GM12892 (cell line): ENCODE measurements at regions not wholly inside any gene's neighbourhood (a gene's known extent, or its start where the extent isn't known, plus 50 kb on each side); places are given as distances from the start of the nearest gene placed in this dataset.

Experiments
- DNase-seq: peaks from one replicate; pipeline ENCODE4 v3.0.0; 2011; ENCODE audit not compliant: insufficient read length
- FAIRE-seq: peaks from 2 replicates; lab custom pipeline; 2011; peaks lifted over from hg19 to GRCh38; lab: Jason Lieb, UNC
- POLR2A ChIP-seq: IDR thresholded peaks from 2 replicates; pipeline ENCODE4 v1.6.1; 2011; ENCODE audit warnings: low read depth, low read length, control low read depth
- POLR2AphosphoS5 ChIP-seq: IDR thresholded peaks from 2 replicates; pipeline ENCODE4 v1.6.1; 2011; ENCODE audit warnings: low read depth, low read length, control low read depth
- TAF1 ChIP-seq: IDR thresholded peaks from 2 replicates; pipeline ENCODE4 v1.6.1; 2011; ENCODE audit warnings: low read depth, mild to moderate bottlenecking, control low read depth, low read length, borderline replicate concordance

- DNase-seq, result no peak
- no peak for FAIRE-seq
Measured at GRCh38 chr11:110986016-110986415, 259.5 kb upstream of the POU2AF2 start.

GRCh38 chr11:110985547-110985946 is 260.0 kb upstream of the POU2AF2 start:
- TF ChIP-seq TAF1 (no peak), POLR2A (no peak), POLR2AphosphoS5 (no peak)
- FAIRE-seq (no peak), DNase-seq (no peak)

More at GRCh38 chr11:110986016-110986415, 259.5 kb upstream of the POU2AF2 start:
- no peak for TF ChIP-seq TAF1
- TF ChIP-seq POLR2A, result no peak
- no peak for TF ChIP-seq POLR2AphosphoS5

GRCh38 chr11:110984693-110985092 is 260.8 kb upstream of the POU2AF2 start:
- DNase-seq (no peak), FAIRE-seq (no peak)
- TF ChIP-seq POLR2A (no peak), TAF1 (no peak), POLR2AphosphoS5 (no peak)

GRCh38 chr11:110984147-110984546 is 261.4 kb upstream of the POU2AF2 start:
- DNase-seq (no peak), FAIRE-seq (no peak)
- no peak for TF ChIP-seq POLR2AphosphoS5
- no peak for TF ChIP-seq POLR2A
- TF ChIP-seq TAF1, result no peak

DNA sequence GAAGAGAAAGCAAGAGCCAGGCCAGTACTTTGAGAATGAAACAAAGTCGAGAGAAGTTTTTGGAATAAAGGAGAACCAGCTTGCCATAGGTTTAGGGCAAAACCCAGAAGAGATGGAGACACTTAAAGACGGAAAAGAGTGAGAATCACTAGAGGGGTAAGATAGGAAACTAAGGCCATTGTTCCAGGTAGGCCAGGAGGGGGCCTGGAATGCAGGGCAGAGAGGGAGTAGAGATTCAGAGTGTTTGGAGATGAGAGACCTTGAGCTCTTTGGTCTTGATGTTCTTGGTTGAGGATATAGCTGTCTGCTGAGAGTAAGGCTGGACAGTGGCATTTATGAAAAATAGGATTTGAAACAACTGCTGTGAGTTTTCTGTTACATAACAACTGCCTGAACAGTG is 263.3 kb upstream of the POU2AF2 start:
- TF ChIP-seq POLR2A (no peak), POLR2AphosphoS5 (no peak), TAF1 (no peak)
- DNase-seq (no peak), FAIRE-seq (no peak)

DNA sequence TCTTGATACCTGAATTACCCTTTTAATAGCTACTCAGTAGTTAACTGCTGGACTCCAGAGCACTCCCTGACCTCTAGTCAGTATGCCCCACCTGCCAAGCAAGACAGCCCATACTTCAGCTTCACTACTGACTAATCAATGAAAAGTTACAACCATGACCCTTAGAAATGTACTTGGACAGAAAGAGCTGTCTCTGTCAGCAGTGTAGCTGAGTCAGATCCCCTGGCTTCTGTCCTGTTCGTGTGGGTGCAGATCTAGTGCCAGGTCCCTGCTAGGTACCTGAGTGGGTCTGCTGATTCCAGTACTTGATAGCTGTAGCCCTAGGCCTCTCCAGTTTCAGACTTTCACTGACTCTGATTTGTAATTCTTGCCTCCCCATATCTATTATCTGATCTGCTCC is 265.8 kb upstream of the POU2AF2 start:
- FAIRE-seq, result peak; percentile 27
- no peak for TF ChIP-seq TAF1
- TF ChIP-seq POLR2A, result no peak
- no peak for TF ChIP-seq POLR2AphosphoS5
- no peak for DNase-seq

DNA sequence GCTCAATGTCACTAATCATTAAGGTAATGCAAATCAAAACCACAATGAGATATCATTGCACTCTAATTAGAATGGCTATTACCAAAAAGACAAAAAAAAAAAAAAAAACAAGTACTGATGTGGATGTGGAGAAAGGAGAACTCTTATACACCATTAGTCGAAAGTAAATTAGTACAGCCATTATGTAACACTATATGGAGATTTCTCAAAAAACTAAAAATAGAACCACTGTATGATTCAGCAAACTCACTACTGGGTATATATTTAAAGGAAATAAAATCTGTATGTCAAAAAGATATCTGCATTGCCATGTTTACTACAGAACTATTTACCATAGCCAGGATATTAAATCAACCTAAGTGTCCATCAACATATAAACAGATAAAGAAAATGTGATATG is 265.4 kb upstream of the ARHGAP20 start:
- no peak for FAIRE-seq
- DNase-seq, result no peak
- TF ChIP-seq POLR2AphosphoS5 (no peak), TAF1 (no peak), POLR2A (no peak)

DNA sequence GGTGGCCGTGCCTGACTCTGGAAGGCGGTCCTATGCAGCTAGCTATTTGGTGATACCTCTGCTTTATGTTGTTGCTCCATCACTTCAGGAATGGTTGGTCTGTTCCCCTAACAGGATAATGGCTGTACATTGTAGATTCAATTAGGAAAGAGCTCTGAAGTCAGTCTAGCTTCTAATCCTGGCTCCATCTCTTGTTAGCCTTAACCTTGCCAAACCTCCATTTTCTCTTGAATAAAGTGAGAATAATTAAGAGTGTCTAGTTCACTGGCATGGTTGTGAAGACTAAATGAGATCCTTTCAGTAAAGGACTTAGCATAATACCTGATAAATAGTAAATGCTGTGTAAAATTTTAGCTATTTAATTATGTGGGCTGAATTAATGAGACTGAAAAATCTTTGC is 262.5 kb upstream of the ARHGAP20 start:
- DNase-seq, result no peak
- no peak for FAIRE-seq
- TF ChIP-seq POLR2AphosphoS5, result no peak
- TF ChIP-seq POLR2A, result no peak
- no peak for TF ChIP-seq TAF1

- DNase-seq (no peak), FAIRE-seq (peak; percentile 63)
- TF ChIP-seq POLR2AphosphoS5 (no peak), TAF1 (no peak), POLR2A (no peak)
Measured at GRCh38 chr11:110973401-110973980, 261.3 kb upstream of the ARHGAP20 start.

DNA sequence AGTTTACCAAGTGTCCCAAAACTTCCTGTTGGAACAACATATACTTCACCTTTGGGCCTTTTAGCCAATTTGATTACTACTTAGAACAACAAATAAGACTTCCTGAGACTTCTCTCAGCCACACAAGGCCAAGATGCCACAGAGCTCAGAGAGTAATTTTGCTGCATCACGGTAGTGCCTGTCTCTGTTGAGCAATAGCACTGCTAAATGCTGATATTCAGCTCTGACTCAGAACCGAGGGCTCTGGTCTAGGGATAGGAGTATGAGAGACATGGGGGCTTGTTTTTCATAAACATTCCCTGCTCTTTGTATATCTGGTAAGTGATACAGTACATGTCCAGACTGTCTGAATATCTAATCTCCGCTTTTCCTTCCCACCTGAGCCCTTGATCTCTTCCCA is 260.4 kb upstream of the ARHGAP20 start:
- DNase-seq, result no peak
- FAIRE-seq, result no peak
- TF ChIP-seq POLR2A, result no peak
- TF ChIP-seq POLR2AphosphoS5, result no peak
- TF ChIP-seq TAF1, result no peak

GRCh38 chr11:110972106-110972505 is 259.9 kb upstream of the ARHGAP20 start:
- FAIRE-seq, result no peak
- no peak for DNase-seq
- TF ChIP-seq TAF1, result no peak
- no peak for TF ChIP-seq POLR2A
- no peak for TF ChIP-seq POLR2AphosphoS5

DNA sequence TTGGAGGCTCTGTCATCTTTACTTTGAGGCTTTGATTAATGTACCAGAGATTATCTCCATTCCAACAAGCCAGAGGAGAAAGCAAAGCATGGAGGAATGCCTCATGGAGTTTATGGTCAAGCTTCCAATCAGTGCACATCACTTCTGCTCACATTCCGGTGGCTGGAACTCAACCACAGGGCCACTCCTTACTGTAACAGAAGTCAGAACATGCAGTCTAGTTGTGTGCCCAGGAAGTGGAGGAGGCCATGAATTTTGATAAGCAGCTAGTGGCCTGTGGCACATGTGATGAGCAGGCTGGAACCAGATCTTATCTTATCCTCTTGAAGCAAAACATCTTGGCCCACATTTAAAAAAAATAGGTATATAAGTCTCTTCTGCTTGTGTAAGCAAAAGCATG is 258.9 kb upstream of the ARHGAP20 start:
- DNase-seq, result no peak
- TF ChIP-seq TAF1 (no peak), POLR2A (no peak), POLR2AphosphoS5 (no peak)
- FAIRE-seq, result no peak

- DNase-seq (no peak), FAIRE-seq (no peak)
- no peak for TF ChIP-seq POLR2AphosphoS5
- no peak for TF ChIP-seq TAF1
- no peak for TF ChIP-seq POLR2A
Measured at GRCh38 chr11:110968348-110969062, 256.3 kb upstream of the ARHGAP20 start.
